ENCODE measurements at regions not wholly inside any gene's neighbourhood (a gene's known extent, or its start where the extent isn't known, plus 50 kb on each side); places are given as distances from the start of the nearest gene placed in this dataset.

- TF ChIP-seq POLR2A (IDR thresholded peaks at IDR 0.05) (no peak), CTCF (IDR thresholded peaks at IDR 0.05) (no peak)
Observed at GRCh38 chr4:62256479-62256878, 1056.4 kb downstream of the ADGRL3 start.

Measured in ovary (tissue), 3 donors.